Calu3 (cell line): ENCODE measurements at regions not wholly inside any gene's neighbourhood (a gene's known extent, or its start where the extent isn't known, plus 50 kb on each side); places are given as distances from the start of the nearest gene placed in this dataset.
A peak's percentile ranks its signal among the peaks of the same experiment; 100 is the strongest.

ENCODE experiments used
- BruUV-seq: library from RNA; stranded (reverse); fragments of 400-500 nt; replicated peaks from 2 replicates; lab custom pipeline; 2021; lab: Mats Ljungman, UMichigan
- CTCF ChIA-PET: fragments of 300-600 bp; sonication (Branson Sonifier 250); formaldehyde crosslinking; loops from one replicate; lab custom pipeline; 2022; ENCODE audit warnings: antibody characterized with exemption; lab: Charles Lee
- DNase-seq: peaks from one replicate; pipeline ENCODE4 v3.0.0; 2022
- H3K27ac Mint-ChIP-seq: one replicate; pipeline ENCODE4 v1.8.0; 2022; ENCODE audit warnings: mixed read lengths; ENCODE audit not compliant: unreplicated experiment
- H3K27me3 Mint-ChIP-seq: one replicate; pipeline ENCODE4 v1.8.0; 2022; ENCODE audit warnings: mixed read lengths; ENCODE audit not compliant: unreplicated experiment
- H3K36me3 Mint-ChIP-seq: one replicate; pipeline ENCODE4 v1.8.0; 2022; ENCODE audit warnings: mild to moderate bottlenecking, moderate library complexity, mixed read lengths; ENCODE audit not compliant: insufficient read depth, unreplicated experiment
- H3K4me1 Mint-ChIP-seq: one replicate; pipeline ENCODE4 v1.8.0; 2022; ENCODE audit warnings: mild to moderate bottlenecking, low read depth, mixed read lengths; ENCODE audit not compliant: unreplicated experiment
- H3K4me3 Mint-ChIP-seq: one replicate; pipeline ENCODE4 v1.8.0; 2022; ENCODE audit warnings: mild to moderate bottlenecking, low read depth, moderate library complexity, mixed read lengths; ENCODE audit not compliant: unreplicated experiment
- H3K9me3 Mint-ChIP-seq: one replicate; pipeline ENCODE4 v1.8.0; 2022; ENCODE audit warnings: low read depth, mixed read lengths; ENCODE audit not compliant: unreplicated experiment
- intact Hi-C: fragments of 100-400 bp; cut with micrococcal nuclease; formaldehyde crosslinking; loops from one replicate; pipeline ENCODE4 v1.10.0; 2022; ENCODE audit not compliant: unreplicated experiment
- TF ChIP-seq, protein P1 (sequence below): fragments of 200-600 bp; IDR thresholded peaks from one replicate; pipeline ENCODE4 v1.8.0; 2022; ENCODE audit warnings: antibody characterized with exemption; ENCODE audit not compliant: unreplicated experiment

DNA sequence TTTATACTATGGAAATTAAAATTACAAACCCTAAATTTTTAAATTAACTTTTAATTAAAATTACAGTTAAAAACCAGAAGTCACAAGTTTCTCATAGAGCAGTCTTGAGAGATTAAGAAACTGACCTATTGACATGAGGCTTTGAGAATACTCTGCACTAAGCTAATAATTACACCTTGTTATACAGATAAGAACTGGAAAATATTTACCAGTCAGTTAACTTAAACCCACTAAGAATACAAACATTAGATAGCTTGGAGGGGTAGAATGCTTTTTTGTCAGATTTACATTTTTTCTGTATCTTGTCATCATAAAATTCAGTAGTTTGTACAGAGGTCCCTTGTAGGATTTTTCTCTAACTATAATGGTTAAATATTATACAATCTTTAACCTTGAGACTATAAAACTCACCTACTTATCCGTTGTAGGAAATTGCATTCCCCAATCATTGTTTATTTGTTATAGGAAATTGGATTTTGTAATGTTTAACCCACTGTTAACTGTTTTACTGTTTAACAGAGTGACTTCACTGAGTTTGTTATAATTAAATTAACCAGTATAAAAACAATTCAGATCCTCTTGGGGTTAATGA lies 219.7 kb upstream of the PKDCC start:
- DNase-seq, result no peak
- Mint-ChIP-seq H3K27ac (peak overlapping the region; percentile 81), H3K4me3 (peak overlapping the region; percentile 35), H3K27me3 (no peaks in the 10 kb centered on the region), H3K9me3 (no peaks in the 10 kb centered on the region), H3K36me3 (no peaks in the 10 kb centered on the region), H3K4me1 (peaks cover 22% of the 10 kb centered on the region)
- TF ChIP-seq, protein P1, sequence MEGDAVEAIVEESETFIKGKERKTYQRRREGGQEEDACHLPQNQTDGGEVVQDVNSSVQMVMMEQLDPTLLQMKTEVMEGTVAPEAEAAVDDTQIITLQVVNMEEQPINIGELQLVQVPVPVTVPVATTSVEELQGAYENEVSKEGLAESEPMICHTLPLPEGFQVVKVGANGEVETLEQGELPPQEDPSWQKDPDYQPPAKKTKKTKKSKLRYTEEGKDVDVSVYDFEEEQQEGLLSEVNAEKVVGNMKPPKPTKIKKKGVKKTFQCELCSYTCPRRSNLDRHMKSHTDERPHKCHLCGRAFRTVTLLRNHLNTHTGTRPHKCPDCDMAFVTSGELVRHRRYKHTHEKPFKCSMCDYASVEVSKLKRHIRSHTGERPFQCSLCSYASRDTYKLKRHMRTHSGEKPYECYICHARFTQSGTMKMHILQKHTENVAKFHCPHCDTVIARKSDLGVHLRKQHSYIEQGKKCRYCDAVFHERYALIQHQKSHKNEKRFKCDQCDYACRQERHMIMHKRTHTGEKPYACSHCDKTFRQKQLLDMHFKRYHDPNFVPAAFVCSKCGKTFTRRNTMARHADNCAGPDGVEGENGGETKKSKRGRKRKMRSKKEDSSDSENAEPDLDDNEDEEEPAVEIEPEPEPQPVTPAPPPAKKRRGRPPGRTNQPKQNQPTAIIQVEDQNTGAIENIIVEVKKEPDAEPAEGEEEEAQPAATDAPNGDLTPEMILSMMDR, result no peak
- BruUV-seq, result no TSS peak
- CTCF ChIA-PET, result interaction anchor here (0.6 to 1.3 kb wide), 4 partner anchors 13 to 309 kb away, joined by 3 to 6 read pairs (median 4); no protein-coding TSS in a partner anchor
- intact Hi-C loops, result no loop called here

DNA sequence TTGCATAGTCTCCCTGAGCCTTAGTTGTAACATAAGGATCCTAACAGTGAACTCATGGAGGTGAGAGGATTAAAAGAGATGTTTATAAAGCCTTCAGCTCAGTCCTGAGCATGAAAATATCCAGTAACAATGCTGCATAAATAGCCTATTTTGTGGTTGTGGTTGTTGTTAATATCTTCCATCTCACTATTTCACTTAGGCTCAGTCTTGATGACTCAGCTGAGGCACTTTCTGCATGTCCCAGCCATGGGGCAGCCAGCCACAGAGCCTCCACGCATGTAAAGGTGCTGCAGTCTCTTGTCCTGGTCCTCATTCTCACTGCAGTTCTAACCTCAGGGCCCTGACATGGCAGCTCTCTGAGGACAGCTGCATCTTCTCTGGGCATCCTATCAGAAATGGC lies 218.8 kb upstream of the PKDCC start:
- CTCF ChIA-PET, result interaction anchor here (1.2 kb wide), 1 partner anchor 23 kb away, joined by 3 read pairs; no protein-coding TSS in a partner anchor
- Mint-ChIP-seq H3K27ac (peak overlapping the region; percentile 81), H3K9me3 (no peaks in the 10 kb centered on the region)

DNA sequence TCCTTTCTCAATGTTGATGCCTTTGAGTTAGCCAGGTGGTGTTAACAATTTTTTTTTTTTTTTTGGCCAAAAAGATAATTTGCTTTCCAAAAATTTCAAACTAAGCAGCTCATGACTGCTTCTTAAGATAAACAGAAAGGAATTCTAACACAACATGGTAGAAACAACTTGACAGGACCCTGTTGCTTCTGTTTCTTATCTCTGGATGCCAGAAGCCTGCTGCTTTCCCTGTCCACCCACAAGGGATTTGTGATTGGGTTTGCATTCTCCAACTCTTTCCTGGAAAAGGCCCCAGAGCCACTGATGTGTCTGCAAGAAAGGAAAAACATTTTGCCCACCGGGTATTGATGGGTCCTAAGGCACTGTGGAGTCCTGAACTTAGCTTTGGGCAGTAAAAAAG lies 217.2 kb upstream of the PKDCC start:
- no peak for DNase-seq
- no peaks in the 10 kb centered on the region for H3K9me3 Mint-ChIP-seq
- no TSS peak for BruUV-seq
- no peak overlapping the region for H3K4me3 Mint-ChIP-seq
- H3K36me3 Mint-ChIP-seq, result no peaks in the 10 kb centered on the region
- intact Hi-C loops, result no loop called here
- H3K27ac Mint-ChIP-seq, result no peak overlapping the region
- CTCF ChIA-PET, result no interaction called here
- peaks cover 33% of the 10 kb centered on the region for H3K4me1 Mint-ChIP-seq
- no peaks in the 10 kb centered on the region for H3K27me3 Mint-ChIP-seq
- TF ChIP-seq, protein P1, result no peak

More for the DNA sequence above, 218.8 kb upstream of the PKDCC start:
- peak overlapping the region; percentile 35 for H3K4me3 Mint-ChIP-seq
- intact Hi-C loops, result no loop called here
- no peak for DNase-seq
- TF ChIP-seq, protein P1, result no peak
- H3K36me3 Mint-ChIP-seq, result no peaks in the 10 kb centered on the region
- no TSS peak for BruUV-seq
- no peaks in the 10 kb centered on the region for H3K27me3 Mint-ChIP-seq
- peaks cover 22% of the 10 kb centered on the region for H3K4me1 Mint-ChIP-seq

DNA sequence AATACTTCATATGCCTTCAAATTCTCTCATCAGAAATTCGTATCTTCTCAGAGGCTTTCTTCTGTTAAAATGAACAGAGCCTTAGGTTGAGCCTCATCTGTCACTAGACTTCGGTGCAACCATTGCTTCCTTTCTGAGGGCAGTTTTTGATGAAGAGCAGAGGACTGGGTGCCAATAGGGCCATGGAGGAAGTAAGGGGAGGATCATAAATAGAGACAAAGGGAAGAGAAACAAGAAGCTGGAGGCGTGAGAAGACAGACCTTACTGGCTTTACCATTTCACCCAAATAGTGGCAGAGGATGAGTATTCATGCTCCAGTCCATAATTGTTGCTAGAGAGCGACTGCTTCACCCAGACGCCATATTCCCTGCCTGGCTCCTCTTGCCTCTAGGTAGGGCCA lies 215.6 kb upstream of the PKDCC start:
- H3K4me3 Mint-ChIP-seq, result no peak overlapping the region
- CTCF ChIA-PET, result no interaction called here
- intact Hi-C loops, result no loop called here
- no peaks in the 10 kb centered on the region for H3K36me3 Mint-ChIP-seq
- BruUV-seq, result no TSS peak
- H3K27ac Mint-ChIP-seq, result no peak overlapping the region
- H3K9me3 Mint-ChIP-seq, result no peaks in the 10 kb centered on the region
- TF ChIP-seq, protein P1, result no peak
- no peaks in the 10 kb centered on the region for H3K27me3 Mint-ChIP-seq
- no peak for DNase-seq
- peaks cover 35% of the 10 kb centered on the region for H3K4me1 Mint-ChIP-seq
